ENCODE measurements at regions not wholly inside any gene's neighbourhood (a gene's known extent, or its start where the extent isn't known, plus 50 kb on each side); places are given as distances from the start of the nearest gene placed in this dataset.

GRCh38 chr12:118840878-118841277 lies 140.5 kb upstream of the SRRM4 start:
- intact Hi-C loops (cut with DNase I), result no loop called here
- Histone ChIP-seq H3K36me3 (replicated peaks in 1 of 2; ENCODE audit: insufficient read depth in 1 of 2, low read depth in 2 of 2) (no peaks in the 10 kb centered on the region), H3K4me3 (no peak overlapping the region), H3K27me3 (no peaks in the 10 kb centered on the region), H3K27ac (no peak overlapping the region), H3K9me3 (no peaks in the 10 kb centered on the region), H3K4me1 (no peaks in the 10 kb centered on the region)
- TF ChIP-seq CTCF (IDR thresholded peaks at IDR 0.05) (no peak), POLR2A (IDR thresholded peaks at IDR 0.05) (no peak)
- DNase-seq (no peak), ATAC-seq (no peak)

- no peaks in the 10 kb centered on the region for H3K36me3 ChIP-seq (replicated peaks in 1 of 2; ENCODE audit: insufficient read depth in 1 of 2, low read depth in 2 of 2)
- intact Hi-C loops (cut with DNase I), result no loop called here
- no peaks in the 10 kb centered on the region for H3K4me1 ChIP-seq
- H3K4me3 ChIP-seq, result no peak overlapping the region
- no peaks in the 10 kb centered on the region for H3K27me3 ChIP-seq
- no peak for ATAC-seq
- TF ChIP-seq CTCF (IDR thresholded peaks at IDR 0.05) (no peak), POLR2A (IDR thresholded peaks at IDR 0.05) (no peak)
- 5 to 11% methylated on average over 5 to 6 of the region's 6 CpGs for WGBS, 2 donors
- H3K27ac ChIP-seq, result no peak overlapping the region
- H3K9me3 ChIP-seq, result no peaks in the 10 kb centered on the region
- no peak for DNase-seq
These were observed 139.8 kb upstream of the SRRM4 start for GRCh38 chr12:118841588-118841987.

- H3K36me3 ChIP-seq (replicated peaks in 1 of 2; ENCODE audit: insufficient read depth in 1 of 2, low read depth in 2 of 2), result no peaks in the 10 kb centered on the region
- WGBS, 2 donors, result 23 to 29% methylated on average over 1 to 2 of the region's 2 CpGs
- no peak for TF ChIP-seq POLR2A (IDR thresholded peaks at IDR 0.05)
- TF ChIP-seq CTCF (IDR thresholded peaks at IDR 0.05), result no peak
- intact Hi-C loops (cut with DNase I), result no loop called here
- no peak overlapping the region for H3K4me3 ChIP-seq
- no peaks in the 10 kb centered on the region for H3K27me3 ChIP-seq
- no peak overlapping the region for H3K27ac ChIP-seq
- ATAC-seq (no peak), DNase-seq (no peak)
- no peaks in the 10 kb centered on the region for H3K4me1 ChIP-seq
- H3K9me3 ChIP-seq, result no peaks in the 10 kb centered on the region
These were observed 138.5 kb upstream of the SRRM4 start for GRCh38 chr12:118842866-118843265.

- DNase-seq (no peak), ATAC-seq (no peak)
These were observed 134.9 kb upstream of the SRRM4 start for GRCh38 chr12:118846416-118846815.

More at GRCh38 chr12:118846416-118846815, 134.9 kb upstream of the SRRM4 start:
- Histone ChIP-seq H3K4me1 (no peaks in the 10 kb centered on the region), H3K27ac (no peak overlapping the region), H3K27me3 (no peaks in the 10 kb centered on the region), H3K9me3 (no peaks in the 10 kb centered on the region), H3K4me3 (no peak overlapping the region), H3K36me3 (replicated peaks in 1 of 2; ENCODE audit: insufficient read depth in 1 of 2, low read depth in 2 of 2) (no peaks in the 10 kb centered on the region)
- TF ChIP-seq POLR2A (IDR thresholded peaks at IDR 0.05) (no peak), CTCF (IDR thresholded peaks at IDR 0.05) (no peak)
- 5 to 15% methylated on average over 2 of the region's 2 CpGs for whole genome bisulfite sequencing, 2 donors
- intact Hi-C loops (cut with DNase I), result no loop called here
